Retinal pigment epithelial cell (primary cell): ENCODE measurements at regions not wholly inside any gene's neighbourhood (a gene's known extent, or its start where the extent isn't known, plus 50 kb on each side); places are given as distances from the start of the nearest gene placed in this dataset.
"Not testable (repeated sequence)": the region's sequence is repeated elsewhere in the genome, so short reads cannot be mapped to it uniquely, and the experiment has no call there.

Experiments used
- DNase-seq: peaks from one replicate; pipeline ENCODE4 v3.0.0-alpha.2; 2010; ENCODE audit warnings: low read depth
- H3K4me3 ChIP-seq: 2 replicates; pipeline ENCODE4 v1.5.1; 2011; ENCODE audit warnings: mild to moderate bottlenecking, low read length, control low read depth, moderate library complexity
- CTCF ChIP-seq: conservative IDR thresholded peaks from 2 replicates; pipeline ENCODE4 v1.5.1; 2011; ENCODE audit warnings: low read depth, low read length, control low read depth, inconsistent platforms

- no peak for TF ChIP-seq CTCF
- no peak overlapping the region for H3K4me3 ChIP-seq
- no peak for DNase-seq
These were observed 361.1 kb downstream of the CPS1 start for GRCh38 chr2:210917465-210917864.

GRCh38 chr2:210919128-210919527 lies 362.7 kb downstream of the CPS1 start:
- no peak for DNase-seq
- no peak overlapping the region for H3K4me3 ChIP-seq
- no peak for TF ChIP-seq CTCF

- H3K4me3 ChIP-seq: no peak overlapping the region
- TF ChIP-seq CTCF: no peak
- DNase-seq: no peak
These were observed 366.0 kb downstream of the CPS1 start for GRCh38 chr2:210922419-210922818.

GRCh38 chr2:210928714-210929113 lies 372.3 kb downstream of the CPS1 start:
- no peak overlapping the region for H3K4me3 ChIP-seq
- TF ChIP-seq CTCF: no peak
- no peak for DNase-seq

- H3K4me3 ChIP-seq: no peak overlapping the region
- TF ChIP-seq CTCF: no peak
- peak; percentile 45 for DNase-seq
These were observed 381.8 kb downstream of the CPS1 start for GRCh38 chr2:210938228-210938627.

- TF ChIP-seq CTCF: no peak
- H3K4me3 ChIP-seq: no peak overlapping the region
- DNase-seq: no peak
These were observed 390.0 kb downstream of the CPS1 start for GRCh38 chr2:210946395-210946794.

GRCh38 chr2:210950434-210951060 lies 394.1 kb downstream of the CPS1 start:
- not testable (repeated sequence) for DNase-seq

GRCh38 chr2:210954386-210954907 lies 398.0 kb downstream of the CPS1 start:
- TF ChIP-seq CTCF: no peak
- no peak for DNase-seq
- H3K4me3 ChIP-seq: no peak overlapping the region

More at GRCh38 chr2:210950434-210951060, 394.1 kb downstream of the CPS1 start:
- H3K4me3 ChIP-seq: not testable (repeated sequence)
